ENCODE measurements at regions not wholly inside any gene's neighbourhood (a gene's known extent, or its start where the extent isn't known, plus 50 kb on each side); places are given as distances from the start of the nearest gene placed in this dataset.
"Not testable (repeated sequence)": the region's sequence is repeated elsewhere in the genome, so short reads cannot be mapped to it uniquely, and the experiment has no call there.

GRCh38 chr5:25448646-25449045 lies 803.9 kb upstream of the CDH10 start:
- TF ChIP-seq CTCF (IDR thresholded peaks at IDR 0.05): no peak

GRCh38 chr5:25448190-25448621 lies 803.4 kb upstream of the CDH10 start:
- Histone ChIP-seq H3K36me3 (no peaks in the 10 kb centered on the region), H3K27ac (no peak overlapping the region), H3K27me3 (no peaks in the 10 kb centered on the region), H3K4me3 (no peak overlapping the region), H3K9me3 (no peaks in the 10 kb centered on the region), H3K4me1 (no peaks in the 10 kb centered on the region)
- intact Hi-C loops (cut with DNase I): no loop called here
- TF ChIP-seq CTCF (IDR thresholded peaks at IDR 0.05): no peak
- no peak for DNase-seq (ENCODE audit: low spot score in 2 of 2)

More at GRCh38 chr5:25448646-25449045, 803.9 kb upstream of the CDH10 start:
- Histone ChIP-seq H3K4me1 (no peaks in the 10 kb centered on the region), H3K27me3 (no peaks in the 10 kb centered on the region), H3K9me3 (no peaks in the 10 kb centered on the region), H3K4me3 (no peak overlapping the region), H3K36me3 (no peaks in the 10 kb centered on the region), H3K27ac (no peak overlapping the region)
- intact Hi-C loops (cut with DNase I): no loop called here
- DNase-seq (ENCODE audit: low spot score in 2 of 2): no peak

- H3K27me3 ChIP-seq; H3K4me1 ChIP-seq; intact Hi-C loops (cut with DNase I); H3K36me3 ChIP-seq; H3K27ac ChIP-seq; DNase-seq (ENCODE audit: low spot score in 2 of 2); H3K9me3 ChIP-seq; H3K4me3 ChIP-seq: not testable (repeated sequence)
These were observed 801.3 kb upstream of the CDH10 start for GRCh38 chr5:25446061-25446420.

- H3K4me3 ChIP-seq; H3K9me3 ChIP-seq; DNase-seq (ENCODE audit: low spot score in 2 of 2); H3K36me3 ChIP-seq; H3K27me3 ChIP-seq; H3K4me1 ChIP-seq; intact Hi-C loops (cut with DNase I); H3K27ac ChIP-seq: not testable (repeated sequence)
These were observed 800.7 kb upstream of the CDH10 start for GRCh38 chr5:25445381-25446060.

- Histone ChIP-seq H3K4me1 (no peaks in the 10 kb centered on the region), H3K36me3 (no peaks in the 10 kb centered on the region), H3K9me3 (no peaks in the 10 kb centered on the region), H3K27ac (no peak overlapping the region), H3K27me3 (no peaks in the 10 kb centered on the region), H3K4me3 (no peak overlapping the region)
- no peak for DNase-seq (ENCODE audit: low spot score in 2 of 2)
- intact Hi-C loops (cut with DNase I): no loop called here
- TF ChIP-seq CTCF (IDR thresholded peaks at IDR 0.05): no peak
These were observed 799.9 kb upstream of the CDH10 start for GRCh38 chr5:25444697-25445096.

- H3K27me3 ChIP-seq: no peaks in the 10 kb centered on the region
- no peaks in the 10 kb centered on the region for H3K4me1 ChIP-seq
- no peak for TF ChIP-seq CTCF (IDR thresholded peaks at IDR 0.05)
- H3K4me3 ChIP-seq: no peak overlapping the region
- intact Hi-C loops (cut with DNase I): no loop called here
- no peaks in the 10 kb centered on the region for H3K36me3 ChIP-seq
- H3K9me3 ChIP-seq: no peaks in the 10 kb centered on the region
- no peak for DNase-seq (ENCODE audit: low spot score in 2 of 2)
- H3K27ac ChIP-seq: no peak overlapping the region
These were observed 797.0 kb upstream of the CDH10 start for GRCh38 chr5:25441810-25442209.

GRCh38 chr5:25439025-25439424 lies 794.2 kb upstream of the CDH10 start:
- no peak for TF ChIP-seq CTCF (IDR thresholded peaks at IDR 0.05)
- H3K4me3 ChIP-seq: no peak overlapping the region
- no peaks in the 10 kb centered on the region for H3K9me3 ChIP-seq
- intact Hi-C loops (cut with DNase I): no loop called here
- no peaks in the 10 kb centered on the region for H3K36me3 ChIP-seq
- no peaks in the 10 kb centered on the region for H3K4me1 ChIP-seq
- H3K27me3 ChIP-seq: no peaks in the 10 kb centered on the region
- H3K27ac ChIP-seq: no peak overlapping the region
- no peak for DNase-seq (ENCODE audit: low spot score in 2 of 2)

- H3K27ac ChIP-seq; H3K4me3 ChIP-seq; intact Hi-C loops (cut with DNase I); DNase-seq (ENCODE audit: low spot score in 2 of 2); H3K9me3 ChIP-seq; H3K36me3 ChIP-seq; H3K4me1 ChIP-seq; H3K27me3 ChIP-seq: not testable (repeated sequence)
These were observed 793.6 kb upstream of the CDH10 start for GRCh38 chr5:25438375-25438774.
